GM20000 (cell line): ENCODE measurements at regions not wholly inside any gene's neighbourhood (a gene's known extent, or its start where the extent isn't known, plus 50 kb on each side); places are given as distances from the start of the nearest gene placed in this dataset.

Source experiments
- DNase-seq: peaks from one replicate; pipeline ENCODE4 v3.0.0; 2012; ENCODE audit warnings: low spot score
- TF ChIP-seq, protein P1 (sequence below): IDR thresholded peaks from 2 replicates; pipeline ENCODE4 v1.5.1; 2012; ENCODE audit warnings: mild to moderate bottlenecking, control low read depth; ENCODE audit errors: extremely low read depth, missing control alignments

- TF ChIP-seq, protein P1, sequence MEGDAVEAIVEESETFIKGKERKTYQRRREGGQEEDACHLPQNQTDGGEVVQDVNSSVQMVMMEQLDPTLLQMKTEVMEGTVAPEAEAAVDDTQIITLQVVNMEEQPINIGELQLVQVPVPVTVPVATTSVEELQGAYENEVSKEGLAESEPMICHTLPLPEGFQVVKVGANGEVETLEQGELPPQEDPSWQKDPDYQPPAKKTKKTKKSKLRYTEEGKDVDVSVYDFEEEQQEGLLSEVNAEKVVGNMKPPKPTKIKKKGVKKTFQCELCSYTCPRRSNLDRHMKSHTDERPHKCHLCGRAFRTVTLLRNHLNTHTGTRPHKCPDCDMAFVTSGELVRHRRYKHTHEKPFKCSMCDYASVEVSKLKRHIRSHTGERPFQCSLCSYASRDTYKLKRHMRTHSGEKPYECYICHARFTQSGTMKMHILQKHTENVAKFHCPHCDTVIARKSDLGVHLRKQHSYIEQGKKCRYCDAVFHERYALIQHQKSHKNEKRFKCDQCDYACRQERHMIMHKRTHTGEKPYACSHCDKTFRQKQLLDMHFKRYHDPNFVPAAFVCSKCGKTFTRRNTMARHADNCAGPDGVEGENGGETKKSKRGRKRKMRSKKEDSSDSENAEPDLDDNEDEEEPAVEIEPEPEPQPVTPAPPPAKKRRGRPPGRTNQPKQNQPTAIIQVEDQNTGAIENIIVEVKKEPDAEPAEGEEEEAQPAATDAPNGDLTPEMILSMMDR, result no peak
- no peak for DNase-seq
These were observed 268.6 kb downstream of the JRKL start for GRCh38 chr11:96658436-96658835.

- TF ChIP-seq, protein P1, result no peak
- no peak for DNase-seq
These were observed 274.3 kb downstream of the JRKL start for GRCh38 chr11:96664110-96664509.

GRCh38 chr11:96680211-96681018 lies 290.6 kb downstream of the JRKL start:
- TF ChIP-seq, protein P1, result no peak
- DNase-seq, result no peak

GRCh38 chr11:96681019-96681716 lies 291.4 kb downstream of the JRKL start:
- TF ChIP-seq, protein P1, result no peak
- DNase-seq, result no peak

DNA sequence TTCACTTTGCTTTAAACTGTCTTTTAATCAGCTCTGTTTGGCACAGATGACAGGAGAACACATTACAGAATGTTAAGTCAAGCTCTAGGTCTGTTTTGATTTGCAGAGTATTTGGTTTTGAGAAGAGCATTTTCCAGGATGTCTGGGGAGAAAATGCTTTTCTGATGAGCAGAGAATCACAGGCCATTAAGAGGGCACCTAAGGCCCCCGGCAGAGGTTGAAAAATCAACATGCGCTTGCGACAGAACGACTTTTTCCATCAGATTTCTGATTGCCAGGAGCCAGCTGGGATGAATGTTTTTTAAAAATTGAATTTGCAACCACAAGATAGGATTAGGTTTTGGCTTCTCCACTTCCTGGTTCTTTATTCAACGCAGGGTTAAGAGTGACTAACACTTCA lies 304.5 kb downstream of the JRKL start:
- TF ChIP-seq, protein P1, result no peak
- no peak for DNase-seq

GRCh38 chr11:96696731-96697130 lies 306.9 kb downstream of the JRKL start:
- no peak for DNase-seq

GRCh38 chr11:96697466-96697865 lies 307.7 kb downstream of the JRKL start:
- DNase-seq, result no peak
- TF ChIP-seq, protein P1, result no peak

More at GRCh38 chr11:96696731-96697130, 306.9 kb downstream of the JRKL start:
- TF ChIP-seq, protein P1, result no peak
